Erythroblast (primary cell): ENCODE measurements at regions not wholly inside any gene's neighbourhood (a gene's known extent, or its start where the extent isn't known, plus 50 kb on each side); places are given as distances from the start of the nearest gene placed in this dataset.

Experiments used
- GATA1 ChIP-seq: IDR thresholded peaks from 2 replicates; pipeline ENCODE4 v1.6.1; 2011; ENCODE audit warnings: low read depth, mild to moderate bottlenecking, control low read depth, low read length, moderate library complexity
- POLR2A ChIP-seq: IDR thresholded peaks from 2 replicates; pipeline ENCODE4 v1.6.1; 2011; ENCODE audit warnings: mild to moderate bottlenecking, low read length

DNA sequence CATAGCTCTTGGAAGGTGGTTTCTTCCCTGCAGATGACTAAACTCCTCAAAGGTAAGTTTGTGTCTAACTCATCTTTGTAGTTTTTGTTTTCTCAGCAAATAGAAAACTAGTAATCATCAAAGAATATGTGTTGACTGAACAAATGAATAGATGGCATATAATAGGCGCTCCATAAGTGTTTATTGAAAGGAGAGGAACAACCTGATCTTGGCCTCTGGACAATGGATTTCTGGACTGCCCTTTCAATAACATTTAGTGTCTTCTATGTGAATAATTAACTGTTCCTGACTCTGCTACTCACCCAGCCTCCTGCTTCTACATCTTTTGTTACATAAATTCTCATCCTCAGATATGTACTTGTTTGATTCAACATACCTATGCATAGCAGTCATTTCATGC is 399.1 kb downstream of the PPP1R2C start:
- TF ChIP-seq POLR2A = no peak
- no peak for TF ChIP-seq GATA1
